Thyroid gland (tissue), 4 donors: ENCODE measurements at regions not wholly inside any gene's neighbourhood (a gene's known extent, or its start where the extent isn't known, plus 50 kb on each side); places are given as distances from the start of the nearest gene placed in this dataset.

Experiments used
- DNase-seq, 2 donors: peaks; one replicate each; pipeline ENCODE4 v3.0.0-alpha.2; 2019
- H3K27ac ChIP-seq, 3 donors: fragments of 200-600 bp; sonication (generic); 1 replicate in 2 of 3; 2 replicates in 1 of 3; pipeline ENCODE4 v1.5.1; 2016 to 2019; ENCODE audit warnings: mild to moderate bottlenecking in 1 of 3, moderate library complexity in 1 of 3
- H3K27me3 ChIP-seq: fragments of 200-600 bp; sonication (generic); one replicate; pipeline ENCODE4 v1.5.1; 2019
- H3K36me3 ChIP-seq, 2 donors: fragments of 200-600 bp; sonication (generic); one replicate each; pipeline ENCODE4 v1.5.1; 2016 to 2019
- H3K4me1 ChIP-seq, 2 donors: fragments of 200-600 bp; sonication (generic); one replicate each; pipeline ENCODE4 v1.5.1; 2017 to 2019
- H3K4me3 ChIP-seq, 3 donors: fragments of 200-600 bp; sonication (generic); replicated peaks in 1 of 3; 1 replicate in 2 of 3; 2 replicates in 1 of 3; pipeline ENCODE4 v1.5.1; 2016; ENCODE audit warnings: mild to moderate bottlenecking in 1 of 3
- H3K9me3 ChIP-seq: fragments of 200-600 bp; sonication (generic); one replicate; pipeline ENCODE4 v1.5.1; 2017
- CTCF ChIP-seq, 6 experiments: fragments of 200-600 bp in 3 of 6; fragments of 450-650 bp in 3 of 6; sonication (generic) in 3 of 6; IDR thresholded peaks; one replicate each; pipeline ENCODE4 v1.5.1; 2016 to 2019; ENCODE audit warnings: antibody characterized with exemption in 6 of 6, mild to moderate bottlenecking in 2 of 6, inconsistent platforms in 1 of 6, moderate library complexity in 1 of 6
- POLR2A ChIP-seq, 2 donors: fragments of 450-650 bp; IDR thresholded peaks; one replicate each; pipeline ENCODE4 v1.6.1; 2017; ENCODE audit warnings: antibody characterized with exemption in 2 of 2, mild to moderate bottlenecking in 2 of 2, moderate library complexity in 1 of 2
- WGBS, 2 donors: methylation state at CpG; one replicate each; pipeline ENCODE4 v1.1.5; 2017; 5-methylcytosine and 5-hydroxymethylcytosine counted together
- intact Hi-C: fragments of 100-400 bp; cut with DNase I; formaldehyde crosslinking; loops from one replicate; pipeline ENCODE4 v1.15.1; 2023

GRCh38 chr20:19812696-19813095 lies 54.6 kb downstream of the RIN2 start:
- peak overlapping the region in 1 of 3 donors; percentile 21 for H3K27ac ChIP-seq

DNA sequence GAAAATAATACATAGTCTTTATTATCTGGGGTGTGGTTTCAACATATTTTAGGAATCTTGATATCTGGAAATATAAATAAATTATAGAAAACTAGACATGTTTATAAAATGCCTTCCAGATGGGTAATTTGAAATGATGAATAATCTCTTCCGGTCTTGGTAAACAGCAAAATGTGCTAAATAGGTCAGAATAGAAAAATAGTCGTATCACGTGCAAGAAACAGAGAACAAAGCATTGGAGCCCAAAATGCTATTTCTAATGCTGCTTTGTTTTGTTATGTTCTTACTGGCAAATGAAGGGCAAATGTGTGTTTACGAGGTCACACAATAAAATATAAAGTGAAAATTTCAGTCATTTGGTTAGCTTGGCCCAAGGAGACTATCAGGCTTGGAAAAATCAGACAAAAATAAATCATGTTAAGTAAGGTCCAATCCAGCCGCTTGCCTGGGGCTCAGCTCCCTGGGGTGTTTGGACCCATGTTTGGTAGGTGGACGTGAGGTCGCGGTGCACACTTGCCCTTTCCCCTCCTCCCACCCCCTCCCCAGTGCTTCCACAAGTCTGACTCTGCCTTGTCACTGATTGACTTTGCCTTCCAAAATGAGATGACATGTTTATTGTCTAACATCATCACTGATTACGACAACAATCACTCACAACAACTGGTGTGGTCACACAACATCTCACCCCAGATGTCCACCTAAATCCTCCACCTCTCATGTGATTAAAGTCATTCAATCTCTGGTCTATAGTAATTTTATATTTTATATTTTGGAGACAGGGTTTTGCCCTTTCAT lies 56.0 kb downstream of the RIN2 start:
- 68 to 75% methylated on average over 9 of the region's 9 CpGs for WGBS, 2 donors
- Histone ChIP-seq H3K4me1 (peaks cover 0 to 11% of the 10 kb centered on the region in 2 donors), H3K27me3 (no peaks in the 10 kb centered on the region), H3K36me3 (no peaks in the 10 kb centered on the region), H3K9me3 (no peaks in the 10 kb centered on the region), H3K27ac (peak overlapping the region in 1 of 3 donors; percentile 46), H3K4me3 (no peak overlapping the region)
- TF ChIP-seq CTCF (IDR thresholded peaks at IDR 0.05) (no peak), POLR2A (IDR thresholded peaks at IDR 0.05) (no peak)
- intact Hi-C loops: no loop called here
- DNase-seq: no peak

More at GRCh38 chr20:19812696-19813095, 54.6 kb downstream of the RIN2 start:
- Histone ChIP-seq H3K9me3 (no peaks in the 10 kb centered on the region), H3K4me1 (peaks cover 0 to 15% of the 10 kb centered on the region in 2 donors), H3K27me3 (no peaks in the 10 kb centered on the region), H3K4me3 (no peak overlapping the region), H3K36me3 (no peaks in the 10 kb centered on the region)
- intact Hi-C loops: no loop called here
- TF ChIP-seq CTCF (IDR thresholded peaks at IDR 0.05) (no peak), POLR2A (IDR thresholded peaks at IDR 0.05) (no peak)
- DNase-seq: no peak
- 93% methylated on average over 1 of the region's 1 CpG for WGBS, 2 donors

DNA sequence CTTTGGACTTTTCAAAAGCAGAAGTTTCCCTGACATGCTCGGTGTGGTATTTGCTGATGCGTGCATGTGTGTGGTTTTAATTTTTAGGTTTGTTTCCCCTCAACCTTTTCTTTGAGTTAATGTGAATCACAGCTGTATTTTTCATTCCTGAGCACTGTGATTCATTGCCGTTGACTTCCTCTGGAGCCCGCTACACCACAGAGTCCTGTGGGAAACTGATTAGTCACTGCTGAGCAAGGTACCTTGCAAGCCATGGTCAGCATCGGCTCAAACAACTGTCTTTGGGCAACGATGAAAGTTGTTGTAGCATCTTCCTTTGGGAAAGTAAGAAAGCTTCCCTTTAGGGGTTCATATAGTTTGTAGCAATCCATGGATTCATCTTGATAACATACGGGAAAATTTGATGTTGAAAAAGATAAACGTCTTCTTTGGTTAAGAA lies 57.5 kb downstream of the RIN2 start:
- DNase-seq: no peak
- Histone ChIP-seq H3K9me3 (no peaks in the 10 kb centered on the region), H3K4me1 (peaks cover 0 to 11% of the 10 kb centered on the region in 2 donors), H3K4me3 (no peak overlapping the region), H3K36me3 (no peaks in the 10 kb centered on the region), H3K27ac (peak overlapping the region in 2 of 3 donors; percentile 4 to 18), H3K27me3 (no peaks in the 10 kb centered on the region)
- TF ChIP-seq CTCF (IDR thresholded peaks at IDR 0.05) (no peak), POLR2A (IDR thresholded peaks at IDR 0.05) (no peak)
- intact Hi-C loops: no loop called here
- WGBS, 2 donors: 57 to 66% methylated on average over 8 of the region's 8 CpGs

- DNase-seq: no peak
- Histone ChIP-seq H3K27ac (no peak overlapping the region), H3K27me3 (no peaks in the 10 kb centered on the region), H3K9me3 (no peaks in the 10 kb centered on the region), H3K4me3 (no peak overlapping the region), H3K36me3 (no peaks in the 10 kb centered on the region), H3K4me1 (peaks cover 0 to 6% of the 10 kb centered on the region in 2 donors)
- intact Hi-C loops: no loop called here
- TF ChIP-seq POLR2A (IDR thresholded peaks at IDR 0.05) (no peak), CTCF (IDR thresholded peaks at IDR 0.05) (no peak)
- WGBS, 2 donors: 92 to 96% methylated on average over 4 of the region's 4 CpGs
Measured at GRCh38 chr20:19816386-19816785, 58.3 kb downstream of the RIN2 start.

GRCh38 chr20:19817017-19817416 lies 59.0 kb downstream of the RIN2 start:
- 82 to 87% methylated on average over 5 of the region's 5 CpGs for WGBS, 2 donors
- peaks cover 0 to 5% of the 10 kb centered on the region in 2 donors for H3K4me1 ChIP-seq
- H3K4me3 ChIP-seq: no peak overlapping the region
- no peaks in the 10 kb centered on the region for H3K36me3 ChIP-seq
- no peaks in the 10 kb centered on the region for H3K27me3 ChIP-seq
- TF ChIP-seq CTCF (IDR thresholded peaks at IDR 0.05) (no peak), POLR2A (IDR thresholded peaks at IDR 0.05) (no peak)
- DNase-seq: no peak
- no peaks in the 10 kb centered on the region for H3K9me3 ChIP-seq
- intact Hi-C loops: no loop called here
- H3K27ac ChIP-seq: no peak overlapping the region
